ENCODE measurements at regions not wholly inside any gene's neighbourhood (a gene's known extent, or its start where the extent isn't known, plus 50 kb on each side); places are given as distances from the start of the nearest gene placed in this dataset.

GRCh38 chr7:156305351-156305750 lies 335.2 kb upstream of the RNF32 start:
- DNase-seq (ENCODE audit: low read depth), result no peak

GRCh38 chr7:156282816-156283215 lies 357.8 kb upstream of the RNF32 start:
- no peak for DNase-seq (ENCODE audit: low read depth)

GRCh38 chr7:156279635-156280034 lies 360.9 kb upstream of the RNF32 start:
- no peak for DNase-seq (ENCODE audit: low read depth)

DNA sequence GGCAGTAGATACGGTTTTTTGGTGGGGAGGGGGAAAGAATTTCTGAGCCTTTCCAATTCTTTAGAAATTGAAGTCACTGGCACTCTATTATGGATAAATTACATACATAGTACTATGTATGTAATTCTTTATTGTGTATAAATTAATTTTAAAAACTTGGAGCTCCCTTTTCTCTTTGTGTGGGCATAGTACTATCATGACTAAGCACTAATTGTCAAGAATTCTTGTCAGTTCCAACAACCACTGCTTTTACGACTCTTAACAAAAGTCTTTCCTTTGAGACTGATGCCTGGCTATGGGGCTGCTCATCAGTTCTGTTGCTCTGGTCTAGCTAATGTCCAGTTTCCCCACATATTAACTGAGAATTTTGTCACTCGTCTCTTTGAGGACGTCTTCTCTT lies 365.3 kb upstream of the RNF32 start:
- DNase-seq (ENCODE audit: low read depth), result no peak

DNA sequence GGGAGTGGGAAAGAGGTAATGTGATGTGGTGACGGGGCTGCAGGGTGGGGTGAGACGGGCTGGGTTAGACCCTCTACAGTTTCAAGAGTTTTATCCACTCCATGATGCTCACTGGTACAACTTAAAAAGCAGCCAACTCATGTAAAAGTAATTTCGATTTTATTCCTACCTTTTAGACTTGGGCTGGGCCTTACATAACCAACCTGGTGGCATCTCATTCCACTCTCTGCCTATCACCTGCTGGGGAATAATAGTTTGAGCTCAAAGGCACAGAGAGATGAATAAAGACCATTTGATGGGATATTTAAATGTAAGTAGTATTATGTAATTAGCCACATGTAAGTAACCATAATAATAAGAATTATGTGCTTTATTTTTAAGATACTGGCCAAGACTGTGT lies 366.0 kb upstream of the RNF32 start:
- no peak for DNase-seq (ENCODE audit: low read depth)

DNA sequence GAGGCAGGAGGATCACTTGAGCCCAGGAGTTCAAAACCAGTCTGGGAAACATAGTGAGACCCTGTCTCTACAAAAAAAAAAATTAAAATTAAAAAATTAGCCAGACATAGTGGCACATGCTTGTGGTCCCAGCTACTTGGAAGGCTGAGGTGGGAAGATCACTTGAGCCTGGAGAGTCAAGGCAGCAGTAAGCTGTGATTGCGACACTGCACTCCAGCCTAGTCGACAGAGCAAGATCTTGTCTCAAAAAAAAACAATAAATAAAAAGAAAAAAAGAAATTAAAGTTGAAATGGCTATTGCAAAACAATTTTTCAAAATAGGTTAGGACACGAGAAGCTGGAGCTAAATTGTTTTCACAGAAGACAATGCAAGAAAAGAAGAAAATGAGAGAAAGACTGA lies 379.0 kb upstream of the RNF32 start:
- DNase-seq (ENCODE audit: low read depth), result no peak

DNA sequence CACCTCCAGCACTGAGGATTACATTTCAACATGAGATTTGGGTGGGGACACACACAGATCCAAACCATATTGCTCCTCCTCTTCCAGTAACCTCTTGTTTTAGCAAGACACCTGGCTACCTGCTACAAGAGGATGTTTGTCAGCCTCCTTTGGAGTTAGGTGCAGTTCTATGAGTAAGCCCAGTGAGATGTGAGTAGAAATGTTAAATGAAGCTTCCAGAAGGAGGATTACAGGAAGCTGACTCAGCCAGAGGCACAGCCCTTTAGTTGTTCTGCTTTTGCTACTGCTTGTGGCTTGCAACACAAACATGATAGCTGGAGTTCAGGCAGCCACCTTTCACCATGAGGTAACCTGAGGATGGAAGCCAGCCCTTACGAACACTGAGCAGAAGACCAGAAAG lies 382.7 kb upstream of the RNF32 start:
- no peak for DNase-seq (ENCODE audit: low read depth)

- DNase-seq (ENCODE audit: low read depth), result no peak
These were observed 384.9 kb upstream of the RNF32 start for GRCh38 chr7:156255635-156256034.

GRCh38 chr7:156251861-156252260 lies 388.7 kb upstream of the RNF32 start:
- DNase-seq (ENCODE audit: low read depth), result no peak

- DNase-seq (ENCODE audit: low read depth), result no peak
These were observed 400.0 kb upstream of the RNF32 start for GRCh38 chr7:156240532-156240931.

DNA sequence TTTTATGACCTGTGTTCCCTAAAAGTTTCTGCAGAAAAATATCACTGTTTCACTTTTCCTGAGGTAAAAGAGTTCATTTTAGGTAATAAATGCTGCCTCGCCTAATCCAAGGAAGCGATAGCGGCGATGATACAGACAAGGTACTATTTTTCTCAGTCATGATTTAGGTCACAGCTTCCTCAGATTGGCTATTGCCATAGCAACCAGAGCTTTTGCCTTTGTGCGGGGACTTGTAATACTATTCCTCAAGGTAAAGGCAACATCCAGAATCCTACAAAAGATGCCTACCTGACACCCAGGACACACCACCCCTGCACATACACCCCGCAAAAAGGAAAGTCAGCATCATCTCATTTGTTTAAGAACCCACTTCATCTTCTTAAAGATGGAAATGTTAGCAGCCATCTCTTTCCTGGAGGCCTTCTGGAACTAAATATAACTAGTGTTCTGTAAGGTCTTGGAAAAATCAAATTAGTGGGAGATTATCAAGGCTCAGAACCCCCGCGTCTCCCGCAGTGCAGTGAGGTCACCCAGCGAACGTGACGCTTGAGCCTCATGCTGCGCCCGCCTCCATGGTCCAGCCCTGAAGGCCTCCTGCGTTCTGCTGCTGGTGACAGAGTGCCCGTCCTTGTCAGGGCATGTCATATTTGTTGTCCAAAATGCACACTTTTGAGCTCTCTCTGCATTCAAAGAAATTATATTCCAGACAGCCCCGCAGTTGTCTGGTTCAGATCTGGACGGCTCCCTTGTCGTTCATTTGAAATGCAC lies 402.0 kb upstream of the RNF32 start:
- DNase-seq (ENCODE audit: low read depth), result no peak

- no peak for DNase-seq (ENCODE audit: low read depth)
These were observed 403.0 kb upstream of the RNF32 start for GRCh38 chr7:156237614-156238013.

DNA sequence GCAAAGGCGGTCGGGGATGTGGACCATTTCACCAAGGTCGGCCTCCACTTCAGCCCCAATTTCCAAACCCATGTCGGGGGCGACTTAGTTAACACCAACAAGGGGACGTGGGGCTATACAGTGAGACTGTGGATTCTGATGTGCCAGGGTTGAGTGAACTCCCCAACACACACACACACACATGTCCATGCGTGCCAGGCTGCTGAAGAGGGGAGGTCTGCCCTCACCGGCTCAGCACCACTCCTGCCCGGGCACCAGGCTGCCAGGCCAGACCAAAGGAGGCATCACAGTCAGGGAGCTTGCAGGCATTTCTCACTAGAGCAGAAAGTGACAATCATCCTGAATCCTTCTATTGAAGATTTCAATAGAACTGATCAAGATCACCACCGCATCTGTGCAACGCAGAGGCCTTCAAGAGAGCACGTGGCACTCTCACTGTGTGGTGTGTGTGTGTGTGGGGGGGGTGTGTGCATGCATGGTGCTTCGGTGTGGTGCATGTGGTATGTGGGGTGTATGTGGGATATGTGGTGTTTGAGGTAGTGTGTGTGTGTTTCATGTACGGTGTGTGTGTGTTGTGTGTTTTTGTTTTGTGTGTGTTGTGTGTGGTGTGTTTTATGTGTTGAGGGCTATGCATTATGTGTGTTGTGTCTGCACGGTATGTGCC lies 403.5 kb upstream of the RNF32 start:
- DNase-seq (ENCODE audit: low read depth), result no peak

DNA sequence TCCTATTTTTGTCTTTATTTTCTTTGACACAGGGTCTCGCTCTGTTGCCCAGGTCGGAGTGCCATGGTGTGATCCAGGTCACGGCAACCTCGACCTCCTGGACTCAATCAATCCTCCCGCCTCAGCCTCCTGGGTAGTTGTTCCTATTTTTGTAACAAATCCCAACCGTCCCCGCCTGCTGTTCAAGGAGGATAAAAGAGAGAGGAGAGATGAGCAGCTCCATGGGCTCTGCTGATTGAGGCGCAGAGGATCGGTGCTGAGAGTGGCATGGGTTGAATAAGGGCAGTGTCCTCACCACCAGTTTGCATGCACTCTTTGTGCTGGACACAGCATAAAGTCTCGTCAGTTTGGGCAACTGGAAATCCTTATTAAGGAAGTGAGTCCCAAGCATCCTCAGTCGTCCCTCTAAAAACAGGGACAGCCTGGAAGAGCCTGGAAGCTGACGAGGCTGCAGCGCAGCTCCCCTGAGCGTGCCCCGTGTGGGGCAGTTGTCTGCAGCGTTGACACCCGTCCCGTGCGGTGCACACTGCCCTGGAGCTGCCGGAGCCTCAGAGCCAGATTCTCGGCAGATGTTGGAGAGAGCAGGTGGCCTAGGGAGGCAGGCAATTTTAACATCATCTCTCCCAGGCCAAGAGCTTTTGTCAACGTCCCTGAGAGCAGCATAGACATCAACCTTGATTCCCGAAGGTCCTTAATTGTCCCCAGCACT lies 404.2 kb upstream of the RNF32 start:
- no peak for DNase-seq (ENCODE audit: low read depth)

DNA sequence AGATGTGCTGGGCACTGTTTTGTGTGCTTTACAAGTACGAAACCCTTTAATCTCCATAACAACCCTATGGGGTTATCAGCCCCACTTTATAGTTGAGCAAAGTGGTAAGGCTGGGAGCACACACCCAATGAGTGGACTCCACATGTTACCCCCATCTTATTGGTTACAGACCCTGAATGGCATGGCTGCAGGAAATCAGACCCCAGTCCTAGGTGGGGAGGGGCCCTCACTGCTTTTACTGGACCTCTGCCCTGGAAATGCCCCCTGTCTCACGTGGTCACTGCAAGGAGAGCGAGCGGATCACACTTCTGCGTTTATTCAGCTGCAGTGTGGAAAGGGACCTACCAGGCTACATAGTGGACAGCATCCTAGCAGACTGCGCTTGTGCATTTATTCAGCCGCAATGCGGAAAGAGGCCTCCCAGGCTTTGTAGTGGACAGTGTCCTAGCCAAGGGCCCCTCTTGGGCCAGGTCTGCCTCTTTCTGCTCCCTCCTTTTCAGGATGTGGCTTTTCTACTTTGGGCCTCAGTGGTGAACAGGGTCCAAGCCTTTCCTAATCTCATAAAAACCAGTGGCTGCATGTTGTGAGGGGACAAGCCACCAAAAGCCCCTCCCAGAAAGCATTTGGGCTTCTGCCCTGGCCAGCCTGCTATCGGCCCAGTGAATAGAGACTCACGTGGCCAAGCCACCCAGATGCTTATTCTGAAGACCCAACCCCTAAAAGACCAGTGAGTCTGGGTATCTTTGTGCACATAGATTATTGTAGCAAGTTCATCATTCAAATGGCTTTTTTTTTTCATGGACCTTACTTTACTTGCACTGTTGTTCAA lies 405.7 kb upstream of the RNF32 start:
- no peak for DNase-seq (ENCODE audit: low read depth)

GRCh38 chr7:156234192-156234591 lies 406.4 kb upstream of the RNF32 start:
- no peak for DNase-seq (ENCODE audit: low read depth)

DNA sequence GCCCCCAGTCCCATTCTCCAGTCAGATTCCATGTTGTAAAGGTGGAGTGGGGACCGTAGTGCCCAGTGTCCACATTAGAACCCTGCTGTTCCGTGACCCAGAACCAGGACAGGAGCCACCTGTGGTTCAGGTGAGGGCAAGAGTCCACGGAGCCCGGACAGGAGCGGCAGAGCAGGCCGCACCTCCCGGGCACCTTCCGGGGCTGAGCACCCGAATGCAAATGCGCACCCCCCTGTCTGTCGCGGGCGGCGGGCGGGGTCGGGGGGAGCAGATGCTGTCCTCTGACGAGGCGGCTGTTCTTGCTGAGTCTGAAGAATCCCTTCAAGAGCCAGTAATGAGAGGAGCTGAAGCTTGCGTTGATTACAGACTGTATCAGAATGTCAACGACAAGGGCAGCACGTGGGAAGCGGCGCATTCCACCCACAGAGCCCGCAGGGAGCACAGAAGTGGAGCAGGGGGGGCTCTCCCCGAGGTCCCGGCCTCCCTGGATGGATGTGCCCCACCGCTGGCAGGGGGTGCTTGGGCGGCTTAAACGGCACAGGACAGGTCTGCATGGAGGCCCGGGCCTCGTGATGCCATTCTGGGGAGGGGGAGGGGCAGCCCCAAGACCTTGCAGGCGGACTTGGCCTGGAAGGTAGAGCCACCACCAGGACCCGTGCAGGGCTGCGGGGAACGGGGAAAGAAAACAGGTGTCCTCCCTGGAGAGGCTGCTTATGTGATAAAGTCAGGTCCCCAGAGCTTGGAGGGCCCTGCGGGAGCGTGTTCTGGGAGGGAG lies 407.5 kb upstream of the RNF32 start:
- no peak for DNase-seq (ENCODE audit: low read depth)

GRCh38 chr7:156230576-156230975 lies 410.0 kb upstream of the RNF32 start:
- DNase-seq (ENCODE audit: low read depth), result no peak

DNA sequence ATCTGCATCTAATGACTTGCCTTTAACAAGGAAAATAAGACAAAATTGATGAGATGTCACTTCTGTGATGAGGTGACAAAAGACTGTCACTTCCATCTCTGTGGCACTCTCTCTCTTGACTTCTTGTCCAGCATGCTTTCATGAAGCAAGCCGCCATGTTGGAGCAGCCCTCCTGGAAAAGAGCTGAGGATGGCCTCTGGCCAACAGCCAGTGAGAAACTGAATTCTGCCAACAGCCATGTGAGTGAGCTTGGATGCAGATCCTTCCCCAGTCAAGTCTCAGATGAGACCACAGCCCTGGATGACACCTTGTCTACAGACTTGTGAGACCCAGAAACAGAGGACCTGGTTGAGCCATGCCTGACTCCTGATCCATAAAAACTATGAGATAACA lies 412.6 kb upstream of the SHH start:
- DNase-seq (ENCODE audit: low read depth), result no peak

DNA sequence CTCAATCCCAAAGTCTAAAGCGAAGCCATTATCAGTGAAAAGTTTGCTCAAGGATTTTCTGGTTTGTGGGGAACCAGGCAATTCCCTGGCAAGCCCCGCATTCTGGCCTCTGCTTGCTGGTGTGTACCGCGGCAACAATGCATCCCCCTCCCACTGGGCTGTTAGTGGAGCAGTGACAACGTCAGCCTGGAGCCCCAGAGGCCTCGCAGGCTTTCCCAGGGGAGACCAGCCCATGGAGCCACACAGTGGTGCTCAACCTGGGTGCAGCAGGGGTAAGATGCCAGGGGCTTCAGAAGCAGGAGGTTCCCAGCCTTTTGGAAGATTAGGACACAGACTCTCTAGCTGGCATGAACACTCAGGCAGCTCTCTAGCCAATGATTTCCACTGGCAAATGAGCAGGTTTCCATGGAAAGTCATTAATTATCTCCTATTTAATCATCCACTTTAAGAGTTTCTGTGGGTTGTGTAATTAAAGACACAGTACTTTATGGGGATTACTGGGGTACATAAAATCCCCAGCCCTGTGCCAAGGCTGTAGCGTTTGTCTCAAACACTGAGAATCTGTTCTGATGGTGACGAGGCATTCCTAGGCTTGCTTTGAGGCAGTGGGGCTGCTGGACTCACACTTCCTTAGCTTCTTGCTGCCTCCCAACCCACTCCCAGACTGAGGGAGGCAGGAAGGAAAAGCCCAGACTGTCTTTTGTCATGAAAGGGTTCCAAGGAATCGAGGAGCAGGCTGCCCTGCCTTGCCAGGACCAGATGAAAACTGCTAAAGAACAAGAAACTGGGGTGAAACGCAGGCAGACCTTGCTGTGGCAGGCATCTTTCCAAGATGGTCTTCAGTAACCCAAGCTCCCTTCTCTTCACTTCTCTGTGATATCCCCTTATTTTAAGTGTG lies 411.9 kb upstream of the SHH start:
- DNase-seq (ENCODE audit: low read depth), result no peak

GRCh38 chr7:156222611-156223010 lies 410.3 kb upstream of the SHH start:
- DNase-seq (ENCODE audit: low read depth), result no peak

All from stimulated activated CD8-positive, alpha-beta memory T cell treated with anti-CD3 and anti-CD28 coated beads, Interleukin-12 subunit alpha, Interleukin-12 subunit beta, amount 100 ng/mL, for 1 hour (primary cell).